CD14-positive monocyte (primary cell): ENCODE measurements at regions not wholly inside any gene's neighbourhood (a gene's known extent, or its start where the extent isn't known, plus 50 kb on each side); places are given as distances from the start of the nearest gene placed in this dataset.

Source experiments
- DNase-seq, 3 donors: peaks; one replicate each; pipeline ENCODE4 v3.0.0-alpha.2; 2011 to 2022
- H2AFZ ChIP-seq: 2 replicates; pipeline ENCODE4 v1.6.0; 2012; ENCODE audit warnings: mild to moderate bottlenecking, low read depth, low read length, inconsistent platforms; ENCODE audit not compliant: insufficient read depth, poor library complexity, severe bottlenecking
- H3K27ac ChIP-seq, 2 donors: 1 replicate in 1 of 2; 2 replicates in 1 of 2; pipeline ENCODE4 v1.5.1; 2012 to 2013; ENCODE audit warnings: low read length in 2 of 2, control low read depth in 1 of 2, inconsistent platforms in 1 of 2, low read depth in 1 of 2, mild to moderate bottlenecking in 1 of 2
- H3K27me3 ChIP-seq, 2 donors: one replicate each; pipeline versions ENCODE4 v1.6.0 to v1.6.1; 2011 to 2013; ENCODE audit warnings: low read length in 2 of 2; ENCODE audit not compliant: control insufficient read depth in 2 of 2, insufficient read depth in 2 of 2
- H3K36me3 ChIP-seq, 2 donors: replicated peaks in 1 of 2; 1 replicate in 1 of 2; 2 replicates in 1 of 2; pipeline versions ENCODE4 v1.5.1 to v1.6.1; 2012 to 2013; ENCODE audit warnings: low read length in 2 of 2, control low read depth in 1 of 2, inconsistent platforms in 1 of 2, mild to moderate bottlenecking in 1 of 2; ENCODE audit not compliant: insufficient read depth in 2 of 2, control insufficient read depth in 1 of 2
- H3K4me1 ChIP-seq, 2 donors: 1 replicate in 1 of 2; 2 replicates in 1 of 2; pipeline versions ENCODE4 v1.5.1 to v1.6.1; 2012 to 2013; ENCODE audit warnings: low read length in 2 of 2, control low read depth in 1 of 2, inconsistent platforms in 1 of 2, mild to moderate bottlenecking in 1 of 2, moderate library complexity in 1 of 2; ENCODE audit not compliant: insufficient read depth in 2 of 2, control insufficient read depth in 1 of 2
- H3K4me2 ChIP-seq: replicated peaks from 2 replicates; pipeline ENCODE3; 2012; ENCODE audit warnings: low read length, moderate library complexity, mild to moderate bottlenecking; ENCODE audit not compliant: poor library complexity, severe bottlenecking; ENCODE audit errors: extremely low read depth
- H3K4me3 ChIP-seq, 3 experiments: fragments of 200-600 bp in 1 of 3; sonication (generic) in 1 of 3; replicated peaks in 1 of 3; 1 replicate in 2 of 3; 2 replicates in 1 of 3; pipeline ENCODE4 v1.5.1; 2011 to 2013; ENCODE audit warnings: low read length in 3 of 3, mild to moderate bottlenecking in 3 of 3, control low read depth in 2 of 3, low read depth in 2 of 3, inconsistent platforms in 1 of 3, moderate library complexity in 1 of 3
- H3K79me2 ChIP-seq: 2 replicates; pipeline ENCODE4 v1.6.0; 2012; ENCODE audit warnings: mild to moderate bottlenecking, control low read depth, inconsistent platforms, low read length, moderate library complexity; ENCODE audit not compliant: insufficient read depth
- H3K9ac ChIP-seq: 2 replicates; pipeline ENCODE4 v1.6.0; 2017; ENCODE audit warnings: low read length, mild to moderate bottlenecking; ENCODE audit not compliant: insufficient read depth, poor library complexity, severe bottlenecking
- H3K9me3 ChIP-seq, 2 donors: replicated peaks in 1 of 2; 1 replicate in 1 of 2; 2 replicates in 1 of 2; pipeline versions ENCODE4 v1.5.1 to v1.6.1; 2012 to 2013; ENCODE audit warnings: low read length in 2 of 2, control low read depth in 1 of 2; ENCODE audit not compliant: control insufficient read depth in 1 of 2, insufficient read depth in 1 of 2
- H4K20me1 ChIP-seq: 2 replicates; pipeline ENCODE4 v1.6.0; 2012; ENCODE audit warnings: mild to moderate bottlenecking, low read length, control low read depth, moderate library complexity; ENCODE audit not compliant: insufficient read depth
- H3K27ac Mint-ChIP-seq, 7 donors: one replicate each; pipeline ENCODE4 v1.8.0; 2020; ENCODE audit warnings: mild to moderate bottlenecking in 7 of 7, mixed read lengths in 7 of 7, moderate library complexity in 6 of 7, inconsistent platforms in 2 of 7
- H3K27me3 Mint-ChIP-seq, 3 donors: one replicate each; pipeline ENCODE4 v1.8.0; 2021 to 2022; ENCODE audit warnings: low read depth in 3 of 3, mild to moderate bottlenecking in 3 of 3, mixed read lengths in 3 of 3, moderate library complexity in 3 of 3, inconsistent platforms in 1 of 3
- H3K36me3 Mint-ChIP-seq, 2 donors: one replicate each; pipeline ENCODE4 v1.8.0; 2020; ENCODE audit warnings: mixed read lengths in 2 of 2, inconsistent platforms in 1 of 2, mild to moderate bottlenecking in 1 of 2
- H3K4me1 Mint-ChIP-seq: one replicate; pipeline ENCODE4 v1.8.0; 2020; ENCODE audit warnings: mild to moderate bottlenecking, mixed read lengths
- H3K4me3 Mint-ChIP-seq, 2 donors: one replicate each; pipeline ENCODE4 v1.8.0; 2020; ENCODE audit warnings: mild to moderate bottlenecking in 2 of 2, mixed read lengths in 2 of 2, moderate library complexity in 1 of 2
- H3K9me3 Mint-ChIP-seq, 7 donors: one replicate each; pipeline ENCODE4 v1.8.0; 2020 to 2022; ENCODE audit warnings: mixed read lengths in 7 of 7, mild to moderate bottlenecking in 6 of 7, moderate library complexity in 6 of 7, inconsistent platforms in 2 of 7
- CTCF ChIP-seq: fragments of 200-600 bp; IDR thresholded peaks from one replicate; pipeline ENCODE4 v1.8.0; 2022; ENCODE audit warnings: antibody characterized with exemption, mild to moderate bottlenecking
- WGBS: methylation state at CpG from one replicate; pipeline ENCODE4 v1.1.5; 2013; ENCODE audit warnings: missing lambda C conversion rate; ENCODE audit not compliant: insufficient coverage; 5-methylcytosine and 5-hydroxymethylcytosine counted together
- intact Hi-C, 2 donors: fragments of 100-400 bp; cut with micrococcal nuclease; formaldehyde crosslinking; loops; one replicate each; pipeline versions ENCODE4 v1.15.0 to v1.15.1; 2023

GRCh38 chr14:95396221-95396620 lies 76.5 kb upstream of the CLMN start:
- Histone ChIP-seq H3K4me3 (no peak overlapping the region), H3K36me3 (no peaks in the 10 kb centered on the region), H4K20me1 (no peaks in the 10 kb centered on the region), H3K9me3 (no peaks in the 10 kb centered on the region), H3K27me3 (no peaks in the 10 kb centered on the region), H3K27ac (no peak overlapping the region), H3K9ac (no peak overlapping the region), H3K4me1 (no peaks in the 10 kb centered on the region), H3K79me2 (no peaks in the 10 kb centered on the region), H3K4me2 (no peak overlapping the region), H2AFZ (peak overlapping the region; percentile 6)
- Mint-ChIP-seq H3K27me3 (peaks cover 0 to 3% (median 3%) of the 10 kb centered on the region in 3 donors), H3K4me3 (no peak overlapping the region), H3K4me1 (peaks cover 5% of the 10 kb centered on the region), H3K9me3 (peaks cover 0 to 4% (median 3%) of the 10 kb centered on the region in 7 donors), H3K27ac (peak overlapping the region in 1 of 7 donors; percentile 32), H3K36me3 (no peaks in the 10 kb centered on the region)
- no peak for DNase-seq
- WGBS: 0% methylated on average over 1 of the region's 4 CpGs
- no peak for TF ChIP-seq CTCF
- intact Hi-C loops: no loop called here

GRCh38 chr14:95395098-95395737 lies 75.5 kb upstream of the CLMN start:
- no peak for TF ChIP-seq CTCF
- peaks cover 5% of the 10 kb centered on the region for H3K4me1 Mint-ChIP-seq
- 100% methylated on average over 1 of the region's 6 CpGs for WGBS
- H3K79me2 ChIP-seq: no peaks in the 10 kb centered on the region
- H3K4me2 ChIP-seq: no peak overlapping the region
- no peak for DNase-seq
- intact Hi-C loops: no loop called here
- H3K36me3 Mint-ChIP-seq: no peaks in the 10 kb centered on the region
- no peaks in the 10 kb centered on the region for H4K20me1 ChIP-seq
- H3K36me3 ChIP-seq: no peaks in the 10 kb centered on the region
- peaks cover 0 to 3% (median 3%) of the 10 kb centered on the region in 3 donors for H3K27me3 Mint-ChIP-seq
- peaks cover 1 to 9% (median 5%) of the 10 kb centered on the region in 7 donors for H3K9me3 Mint-ChIP-seq
- H3K27ac ChIP-seq: no peak overlapping the region
- no peak overlapping the region for H3K27ac Mint-ChIP-seq
- no peak overlapping the region for H2AFZ ChIP-seq
- peaks cover 0 to 4% of the 10 kb centered on the region in 2 donors for H3K9me3 ChIP-seq
- H3K4me3 ChIP-seq: no peak overlapping the region
- no peak overlapping the region for H3K4me3 Mint-ChIP-seq
- H3K27me3 ChIP-seq: no peaks in the 10 kb centered on the region
- no peaks in the 10 kb centered on the region for H3K4me1 ChIP-seq
- H3K9ac ChIP-seq: no peak overlapping the region
